C4-2B (cell line): ENCODE measurements at regions not wholly inside any gene's neighbourhood (a gene's known extent, or its start where the extent isn't known, plus 50 kb on each side); places are given as distances from the start of the nearest gene placed in this dataset.

ENCODE experiments used
- ZFX ChIP-seq: fragments of 450-650 bp; IDR thresholded peaks from 2 replicates; pipeline ENCODE4 v1.6.1; 2017
- TF ChIP-seq, protein P1 (sequence below): fragments of 450-650 bp; conservative IDR thresholded peaks from 2 replicates; pipeline ENCODE4 v1.5.1; 2017; ENCODE audit warnings: mild to moderate bottlenecking

DNA sequence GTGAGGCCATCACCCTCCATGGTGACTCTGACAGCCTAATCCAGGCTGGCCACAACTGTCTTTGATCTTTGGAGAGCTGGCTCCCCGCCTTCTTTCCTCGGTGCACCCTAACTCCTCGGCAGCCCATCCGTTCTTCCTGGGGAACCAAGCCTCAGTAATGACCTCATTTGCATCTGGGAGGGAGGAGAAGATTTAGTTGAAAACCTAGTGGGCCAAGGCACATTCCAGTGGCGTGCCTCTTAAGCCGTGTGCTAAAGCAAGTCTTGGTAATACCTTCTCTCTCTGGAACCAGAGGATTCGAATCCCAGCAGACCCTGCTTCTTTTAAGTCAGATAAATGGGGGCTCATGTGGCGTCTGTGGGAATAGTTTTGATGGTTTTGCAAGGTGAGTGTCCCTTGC lies 233.1 kb downstream of the EBLN2 start:
- TF ChIP-seq, protein P1, sequence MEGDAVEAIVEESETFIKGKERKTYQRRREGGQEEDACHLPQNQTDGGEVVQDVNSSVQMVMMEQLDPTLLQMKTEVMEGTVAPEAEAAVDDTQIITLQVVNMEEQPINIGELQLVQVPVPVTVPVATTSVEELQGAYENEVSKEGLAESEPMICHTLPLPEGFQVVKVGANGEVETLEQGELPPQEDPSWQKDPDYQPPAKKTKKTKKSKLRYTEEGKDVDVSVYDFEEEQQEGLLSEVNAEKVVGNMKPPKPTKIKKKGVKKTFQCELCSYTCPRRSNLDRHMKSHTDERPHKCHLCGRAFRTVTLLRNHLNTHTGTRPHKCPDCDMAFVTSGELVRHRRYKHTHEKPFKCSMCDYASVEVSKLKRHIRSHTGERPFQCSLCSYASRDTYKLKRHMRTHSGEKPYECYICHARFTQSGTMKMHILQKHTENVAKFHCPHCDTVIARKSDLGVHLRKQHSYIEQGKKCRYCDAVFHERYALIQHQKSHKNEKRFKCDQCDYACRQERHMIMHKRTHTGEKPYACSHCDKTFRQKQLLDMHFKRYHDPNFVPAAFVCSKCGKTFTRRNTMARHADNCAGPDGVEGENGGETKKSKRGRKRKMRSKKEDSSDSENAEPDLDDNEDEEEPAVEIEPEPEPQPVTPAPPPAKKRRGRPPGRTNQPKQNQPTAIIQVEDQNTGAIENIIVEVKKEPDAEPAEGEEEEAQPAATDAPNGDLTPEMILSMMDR = no peak
- no peak for TF ChIP-seq ZFX
